Hepatocyte (in vitro differentiated cells): ENCODE measurements at regions not wholly inside any gene's neighbourhood (a gene's known extent, or its start where the extent isn't known, plus 50 kb on each side); places are given as distances from the start of the nearest gene placed in this dataset.

Source experiments
- EZH2phosphoT487 ChIP-seq: fragments of 200-600 bp; sonication (generic); IDR thresholded peaks from one replicate; pipeline ENCODE4 v1.6.1; 2018; ENCODE audit warnings: antibody characterized with exemption, mild to moderate bottlenecking, low read depth, moderate library complexity; ENCODE audit not compliant: unreplicated experiment, severe bottlenecking
- TF ChIP-seq, protein P1 (sequence below): fragments of 200-600 bp; sonication (generic); IDR thresholded peaks from 2 replicates; pipeline ENCODE4 v1.5.1; 2016; ENCODE audit warnings: antibody characterized with exemption, mild to moderate bottlenecking; ENCODE audit not compliant: poor library complexity

DNA sequence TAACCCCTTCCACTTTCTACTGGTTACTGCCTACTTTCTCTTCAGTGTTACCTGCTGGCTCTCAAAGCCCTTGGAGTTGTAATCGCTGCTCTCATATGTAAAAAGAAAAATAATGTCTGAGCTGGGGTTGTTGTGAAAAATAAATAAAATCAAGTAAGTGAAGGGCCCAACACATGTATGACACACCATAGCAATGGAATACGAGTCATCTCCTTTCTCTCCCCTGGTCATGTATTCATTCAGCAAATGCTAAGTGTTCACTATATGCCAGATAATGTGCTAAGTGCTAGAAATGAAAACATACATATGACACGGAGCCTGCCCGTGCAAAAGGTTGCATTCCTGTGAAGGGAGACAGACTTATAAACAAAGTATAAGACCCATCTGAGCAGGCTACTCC lies 535.0 kb downstream of the RFC3 start:
- TF ChIP-seq, protein P1, sequence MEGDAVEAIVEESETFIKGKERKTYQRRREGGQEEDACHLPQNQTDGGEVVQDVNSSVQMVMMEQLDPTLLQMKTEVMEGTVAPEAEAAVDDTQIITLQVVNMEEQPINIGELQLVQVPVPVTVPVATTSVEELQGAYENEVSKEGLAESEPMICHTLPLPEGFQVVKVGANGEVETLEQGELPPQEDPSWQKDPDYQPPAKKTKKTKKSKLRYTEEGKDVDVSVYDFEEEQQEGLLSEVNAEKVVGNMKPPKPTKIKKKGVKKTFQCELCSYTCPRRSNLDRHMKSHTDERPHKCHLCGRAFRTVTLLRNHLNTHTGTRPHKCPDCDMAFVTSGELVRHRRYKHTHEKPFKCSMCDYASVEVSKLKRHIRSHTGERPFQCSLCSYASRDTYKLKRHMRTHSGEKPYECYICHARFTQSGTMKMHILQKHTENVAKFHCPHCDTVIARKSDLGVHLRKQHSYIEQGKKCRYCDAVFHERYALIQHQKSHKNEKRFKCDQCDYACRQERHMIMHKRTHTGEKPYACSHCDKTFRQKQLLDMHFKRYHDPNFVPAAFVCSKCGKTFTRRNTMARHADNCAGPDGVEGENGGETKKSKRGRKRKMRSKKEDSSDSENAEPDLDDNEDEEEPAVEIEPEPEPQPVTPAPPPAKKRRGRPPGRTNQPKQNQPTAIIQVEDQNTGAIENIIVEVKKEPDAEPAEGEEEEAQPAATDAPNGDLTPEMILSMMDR = no peak
- TF ChIP-seq EZH2phosphoT487 = no peak
